NCI-H2107 treated with DMSO at 0.1 percent for 48 hours (cell line): ENCODE measurements at regions not wholly inside any gene's neighbourhood (a gene's known extent, or its start where the extent isn't known, plus 50 kb on each side); places are given as distances from the start of the nearest gene placed in this dataset.

Source experiments
- DNase-seq: peaks from one replicate; lab custom pipeline; 2025; ENCODE audit not compliant: unreplicated experiment; lab: John Stamatoyannopoulos, UW

DNA sequence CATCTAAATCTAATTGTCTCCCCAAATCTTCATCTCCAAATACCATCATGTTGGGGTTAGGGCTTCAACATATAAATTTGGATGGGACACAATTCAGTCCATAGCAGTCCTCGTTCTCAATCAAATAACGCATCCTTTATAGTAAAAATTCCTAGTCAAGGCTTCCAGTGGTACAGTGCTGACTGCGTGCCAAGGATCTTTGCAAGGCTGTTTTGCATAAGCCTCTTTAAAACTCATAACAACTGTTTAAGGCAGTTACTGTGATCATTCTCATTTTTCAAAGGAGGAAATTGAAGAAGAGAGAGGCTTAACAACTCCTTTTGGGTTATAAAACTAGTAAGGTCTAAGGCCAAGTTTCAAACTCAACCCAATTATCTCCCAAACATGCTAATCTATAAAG lies 666.9 kb downstream of the NYAP2 start:
- DNase-seq = no peak

DNA sequence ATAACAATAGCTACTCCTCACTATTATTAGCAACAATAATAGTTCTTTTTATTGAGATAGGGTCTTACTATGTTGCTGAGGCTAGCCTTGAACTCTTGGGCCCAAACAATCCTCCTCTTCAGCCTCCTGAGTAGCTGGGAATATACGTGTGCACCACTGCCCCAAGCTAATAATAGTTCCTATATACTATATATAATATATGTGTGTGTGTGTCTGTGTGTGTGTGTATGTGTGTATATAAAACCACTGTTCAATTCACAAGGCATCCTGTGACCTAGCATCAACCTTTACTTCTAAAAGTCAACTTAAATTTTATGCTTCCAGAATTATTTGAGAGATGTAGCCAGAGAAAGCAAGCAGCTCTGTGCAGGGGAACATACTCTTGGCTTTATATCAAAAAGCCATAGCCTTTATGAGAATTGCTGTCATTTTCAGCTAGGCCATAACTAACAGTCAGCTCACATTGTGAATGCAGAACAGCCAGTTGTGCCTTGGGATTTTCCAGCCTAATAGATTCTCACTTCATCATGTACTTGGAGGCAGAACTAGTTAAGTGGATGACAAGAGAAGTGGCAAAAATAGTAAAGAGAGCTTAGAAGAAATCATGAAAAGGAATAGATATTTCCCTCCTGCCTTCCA lies 665.5 kb downstream of the NYAP2 start:
- no peak for DNase-seq

DNA sequence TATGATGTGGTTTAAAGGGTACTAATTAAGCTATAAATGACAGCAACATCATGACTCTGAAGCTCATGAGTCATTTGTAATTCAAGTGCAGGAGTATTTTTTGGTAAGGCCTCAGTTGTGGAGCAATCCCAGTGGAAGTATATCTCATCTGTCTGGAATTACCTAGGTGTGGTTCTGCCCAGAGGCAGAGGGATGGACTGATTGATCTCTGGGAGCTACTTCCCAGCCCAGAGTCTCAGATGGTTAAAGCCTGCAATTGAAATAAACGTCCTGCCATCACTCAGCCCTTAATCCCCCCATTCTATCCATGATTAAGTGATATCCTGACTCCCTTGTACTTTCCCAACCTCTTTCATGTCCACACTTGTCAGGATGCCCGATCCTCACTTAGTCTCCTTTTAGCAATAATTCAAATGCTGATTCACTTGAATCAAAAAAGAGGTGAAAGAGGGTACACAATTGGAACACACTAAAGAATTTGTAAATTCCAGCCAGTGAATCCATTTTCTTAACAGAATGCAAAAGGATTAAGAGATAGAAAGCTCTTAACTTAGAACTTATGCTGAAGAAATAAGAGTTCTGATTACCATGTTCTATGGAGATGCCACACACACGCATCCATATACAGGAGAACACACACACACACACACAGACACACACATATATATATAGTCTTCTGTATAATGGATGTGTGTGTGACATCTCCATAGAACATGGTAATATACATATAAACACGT lies 664.4 kb downstream of the NYAP2 start:
- no peak for DNase-seq

DNA sequence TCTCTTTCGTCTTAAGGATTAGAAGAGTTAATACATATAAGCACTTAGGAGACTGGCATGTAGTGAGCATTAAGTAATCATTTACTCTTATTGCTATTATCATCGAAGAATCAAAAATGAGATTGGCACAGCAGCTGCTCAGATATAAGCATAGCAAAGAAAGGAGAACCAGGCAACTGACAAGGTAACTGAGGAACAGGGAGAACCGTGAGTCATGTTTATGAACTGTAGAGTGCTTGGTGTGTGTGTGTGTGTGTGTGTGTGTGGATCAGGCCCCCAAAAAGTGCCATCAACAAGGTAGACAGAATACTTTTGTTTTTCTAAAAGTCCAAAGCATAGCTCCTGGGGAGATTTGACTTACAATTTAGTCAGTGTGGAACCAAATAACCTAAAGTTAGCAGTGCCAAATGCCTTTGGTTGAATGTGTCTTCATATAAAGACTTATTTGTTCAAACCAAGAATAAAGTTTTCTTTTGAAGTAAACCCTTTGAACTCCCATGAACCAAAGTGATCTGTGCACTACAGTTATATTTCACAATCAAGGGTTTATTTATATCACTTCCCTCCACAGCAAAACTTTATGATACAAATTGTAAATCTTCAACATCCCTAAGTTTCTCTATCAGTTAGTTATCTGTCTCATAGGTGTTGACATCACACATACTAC lies 660.6 kb downstream of the NYAP2 start:
- DNase-seq = no peak

DNA sequence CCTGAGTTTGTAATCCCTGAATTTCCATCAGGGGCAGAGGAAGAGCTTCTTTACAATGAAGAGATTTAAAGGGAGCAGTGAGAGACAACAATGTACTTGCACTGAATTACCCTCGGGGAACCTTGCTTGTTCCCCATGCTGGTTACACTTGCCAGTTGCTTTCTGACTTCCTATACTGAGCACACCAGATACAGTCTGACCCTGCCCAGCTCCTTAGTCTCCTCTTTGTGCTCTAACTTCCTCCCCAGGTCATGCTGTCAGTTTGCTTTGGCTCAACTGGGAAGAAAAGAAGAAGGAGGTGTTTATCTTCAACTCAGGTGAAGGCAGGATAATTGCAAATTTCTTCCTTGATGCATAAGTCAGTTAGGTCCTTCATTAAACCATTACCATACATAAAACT lies 658.4 kb downstream of the NYAP2 start:
- DNase-seq = no peak

DNA sequence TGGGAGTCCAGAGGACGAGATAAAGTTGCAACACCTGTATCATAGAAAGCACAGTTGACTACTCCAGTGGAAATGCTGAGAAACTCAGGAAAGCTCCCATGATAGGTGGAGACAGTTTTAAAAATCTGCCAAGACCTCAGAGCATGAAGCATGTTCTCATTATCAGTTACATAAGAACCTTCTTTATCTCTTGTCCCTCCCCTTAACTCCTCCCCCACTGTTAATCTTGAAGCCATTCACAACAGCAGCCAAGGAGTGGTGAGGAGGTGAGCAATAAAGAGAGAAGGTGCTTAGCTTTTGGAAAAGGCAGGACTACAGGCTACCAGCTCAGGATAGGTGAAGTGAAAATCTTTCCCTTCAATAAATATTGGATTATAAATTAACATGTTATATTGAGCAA lies 657.9 kb downstream of the NYAP2 start:
- DNase-seq = no peak

DNA sequence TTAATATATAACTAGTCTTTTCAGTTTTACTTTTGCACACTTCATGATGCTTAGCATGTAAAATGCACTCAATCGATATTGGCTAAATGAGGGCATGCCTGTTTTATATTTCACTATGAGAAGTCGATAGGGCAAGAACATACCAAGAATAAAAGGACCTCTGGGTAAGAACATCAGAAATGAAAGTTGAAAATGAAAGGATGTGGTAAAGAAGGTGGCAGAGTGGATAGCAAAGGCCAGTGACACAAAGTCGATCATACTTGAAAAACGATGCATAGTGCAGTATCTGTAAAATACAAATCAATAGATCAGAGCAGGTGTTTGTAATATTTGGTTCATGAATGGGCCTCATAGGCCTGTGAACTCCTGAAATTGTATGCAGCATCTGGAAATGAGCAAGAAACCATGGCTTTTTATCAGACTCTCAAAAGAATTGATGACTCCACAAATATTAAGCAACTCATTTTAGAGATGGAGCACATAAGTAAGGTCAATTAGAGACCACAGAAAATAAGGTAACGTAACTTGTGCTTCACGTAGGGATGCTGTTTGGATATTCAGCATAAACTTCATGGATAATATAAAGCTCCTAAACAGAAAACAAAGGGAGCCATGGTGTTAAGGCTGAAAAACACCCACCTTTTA lies 653.4 kb downstream of the NYAP2 start:
- DNase-seq = no peak

DNA sequence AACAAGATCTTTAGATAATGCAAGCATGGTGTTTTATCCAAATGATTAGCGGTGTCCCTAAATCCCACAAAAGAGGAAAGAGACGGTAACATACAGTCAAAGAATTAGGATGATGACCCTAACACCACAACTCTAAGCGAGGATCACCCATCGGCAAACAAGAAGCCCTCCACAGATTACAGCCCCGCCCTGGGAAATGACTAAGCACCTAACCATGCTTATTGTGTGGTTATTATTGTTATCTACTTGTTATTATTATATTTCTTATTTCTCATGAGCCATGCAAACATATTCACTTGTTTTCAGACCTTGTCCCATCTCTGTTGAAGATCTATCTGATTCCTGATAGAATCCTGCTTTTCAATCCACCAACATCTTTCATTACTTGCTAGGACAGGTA lies 651.3 kb downstream of the NYAP2 start:
- no peak for DNase-seq

DNA sequence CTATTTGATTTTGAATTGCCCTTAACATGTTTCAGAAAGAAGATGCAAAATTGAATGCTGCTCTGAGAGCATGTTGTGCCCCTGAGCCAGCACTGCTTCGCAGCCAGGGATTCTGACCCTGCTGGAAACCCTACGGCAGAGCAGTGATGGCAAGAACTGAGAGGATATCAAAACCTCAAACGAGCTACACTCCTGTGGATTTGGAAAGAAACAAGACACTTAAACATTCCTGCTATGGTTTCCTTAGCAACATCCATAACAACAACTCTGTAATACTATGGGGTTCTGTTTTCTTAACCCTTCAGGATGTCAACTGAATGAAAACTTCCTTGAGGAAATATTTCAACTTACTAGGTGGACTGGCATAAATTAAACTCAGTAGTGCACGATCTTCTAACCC lies 649.1 kb downstream of the NYAP2 start:
- DNase-seq = no peak

DNA sequence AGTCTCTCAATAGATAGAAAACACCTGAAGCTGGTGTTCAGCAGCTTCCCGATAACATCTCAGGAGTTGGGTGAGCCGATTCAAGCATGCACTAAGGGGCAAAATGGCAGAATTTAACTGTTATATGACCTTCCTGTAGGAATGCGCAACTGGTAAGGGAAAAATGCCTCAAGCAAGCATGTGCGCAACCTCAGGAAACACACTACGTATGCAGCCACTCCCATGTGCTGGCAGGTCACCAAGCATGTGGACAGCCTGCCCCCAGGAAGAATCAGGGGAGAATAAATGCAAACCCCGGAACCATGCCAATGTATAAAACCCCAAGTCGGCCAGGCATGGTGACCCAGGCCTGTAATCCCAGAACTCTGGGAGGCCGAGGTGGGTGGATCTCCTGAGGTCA lies 645.6 kb downstream of the NYAP2 start:
- no peak for DNase-seq

DNA sequence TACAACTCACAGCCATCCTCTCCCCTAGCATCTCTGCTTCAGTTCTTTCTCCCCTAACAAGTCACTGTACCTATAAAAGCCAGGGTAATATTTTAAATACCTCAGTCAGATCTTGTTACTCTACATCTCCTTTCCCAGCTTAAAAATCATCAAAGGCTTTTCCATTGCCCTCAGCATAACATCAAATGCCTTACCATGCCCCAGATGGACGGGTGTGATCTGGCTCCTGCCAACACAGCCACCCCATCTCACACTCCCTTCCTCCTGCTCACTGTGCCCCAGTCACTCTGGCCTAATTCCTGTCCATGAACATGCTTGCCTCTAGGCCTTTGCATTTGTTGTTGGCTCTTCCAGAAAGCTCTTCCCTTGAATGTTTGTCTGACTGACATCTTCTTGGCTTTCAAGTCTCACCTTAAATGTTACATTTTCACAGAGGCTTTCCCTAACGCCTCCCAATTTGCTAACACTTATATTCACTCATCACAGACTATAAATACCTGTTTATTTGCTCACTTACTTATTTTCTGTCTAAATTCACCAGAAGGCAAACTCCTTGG lies 640.9 kb downstream of the NYAP2 start:
- DNase-seq = no peak

DNA sequence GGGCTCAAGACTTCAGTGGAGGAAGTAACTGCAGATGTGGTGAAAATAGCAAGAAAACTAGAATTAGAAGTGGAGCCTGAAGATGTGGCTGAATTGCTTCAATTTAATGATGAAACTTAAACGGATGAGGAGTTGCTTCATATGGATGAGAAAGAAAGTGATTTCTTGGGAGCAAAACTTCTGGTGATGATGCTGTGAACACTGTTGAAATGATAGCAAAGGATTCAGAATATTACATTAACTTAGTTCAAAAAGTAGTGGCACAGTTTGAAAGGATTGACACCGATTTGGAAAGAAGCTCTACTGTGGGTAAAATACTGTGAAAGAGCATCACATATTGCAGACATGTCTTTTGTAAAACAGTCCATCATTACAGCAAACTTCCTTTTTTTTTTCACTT lies 638.0 kb downstream of the NYAP2 start:
- no peak for DNase-seq

DNA sequence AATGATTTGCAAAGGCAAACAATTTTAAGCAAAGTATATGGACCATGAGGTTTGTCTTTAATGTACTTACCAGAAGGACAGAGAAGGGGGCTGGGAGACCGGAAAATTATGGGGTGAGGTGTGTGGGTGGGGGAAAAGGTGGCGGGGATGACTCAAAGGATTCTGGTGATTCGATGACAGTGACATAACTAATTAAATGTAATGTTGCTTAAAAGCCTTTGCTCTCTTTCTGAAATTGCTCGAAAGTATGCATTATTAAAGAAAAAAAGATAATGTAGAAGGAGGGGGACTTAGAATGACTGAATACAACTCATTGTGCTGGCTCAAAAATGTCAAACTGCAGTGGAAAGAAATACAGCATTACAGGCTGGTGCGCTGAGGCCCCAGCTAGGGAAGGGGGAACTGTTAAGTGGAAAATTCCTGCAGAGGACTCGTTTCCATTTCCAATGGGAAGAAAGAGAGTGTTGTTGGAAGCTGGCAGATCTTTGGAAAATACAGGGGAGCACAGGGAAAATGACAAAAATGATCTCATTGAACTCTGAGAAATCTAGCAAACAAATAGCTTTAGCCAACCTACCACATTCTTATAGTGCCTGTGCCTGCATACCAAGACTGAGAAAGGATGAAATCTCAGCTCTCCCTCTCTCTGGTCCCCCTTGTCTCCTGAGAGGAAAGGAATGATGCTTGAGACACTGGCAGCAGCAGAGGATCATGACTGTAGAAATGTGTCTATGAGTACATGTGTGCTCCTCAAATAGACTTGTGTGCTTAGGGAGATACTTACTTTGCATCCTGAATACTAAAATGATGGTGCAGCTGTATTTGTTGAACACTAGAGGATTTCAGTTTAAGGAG lies 632.4 kb downstream of the NYAP2 start:
- DNase-seq = no peak

DNA sequence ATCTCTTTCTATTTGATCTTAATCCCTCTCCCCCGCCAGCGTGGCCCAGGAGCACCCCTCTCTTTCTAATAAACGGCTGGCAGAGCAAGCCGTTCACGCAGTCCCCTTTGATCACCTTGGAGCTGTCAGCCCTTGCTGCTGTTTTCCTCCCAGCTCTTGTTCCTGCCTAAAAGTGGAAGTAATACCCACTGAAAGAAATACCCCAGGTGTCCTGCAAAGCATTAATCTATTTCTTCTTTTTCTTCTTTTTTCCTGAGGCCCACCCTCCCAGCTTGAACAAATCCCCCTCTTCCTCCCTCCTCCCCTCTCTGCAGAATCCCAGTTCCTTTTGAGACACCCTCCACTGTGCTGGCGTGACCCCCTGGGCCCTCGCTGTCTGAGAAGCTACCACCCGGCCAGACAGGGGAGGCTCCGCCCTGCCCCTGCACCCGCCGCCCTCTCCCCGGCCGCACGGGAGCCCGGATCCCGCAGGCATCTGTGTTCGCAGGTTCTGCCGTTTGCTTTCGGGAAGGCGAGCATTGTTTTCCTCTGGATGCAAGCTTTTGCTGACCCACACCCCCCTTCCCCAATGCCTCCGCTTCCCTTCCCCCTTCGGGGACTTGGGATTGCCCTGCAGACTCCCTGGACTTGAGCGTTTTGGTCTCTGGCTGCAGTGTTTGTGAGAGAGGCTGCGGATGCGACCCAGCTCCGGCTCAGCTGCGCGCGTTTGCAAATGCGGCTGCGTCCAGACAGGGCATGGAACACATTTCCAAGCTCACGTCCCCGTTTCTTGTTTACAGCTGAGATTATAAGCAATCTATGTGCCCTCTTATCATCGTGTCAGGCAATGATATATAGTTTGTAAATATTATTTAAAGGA lies 631.5 kb downstream of the NYAP2 start:
- DNase-seq = no peak

DNA sequence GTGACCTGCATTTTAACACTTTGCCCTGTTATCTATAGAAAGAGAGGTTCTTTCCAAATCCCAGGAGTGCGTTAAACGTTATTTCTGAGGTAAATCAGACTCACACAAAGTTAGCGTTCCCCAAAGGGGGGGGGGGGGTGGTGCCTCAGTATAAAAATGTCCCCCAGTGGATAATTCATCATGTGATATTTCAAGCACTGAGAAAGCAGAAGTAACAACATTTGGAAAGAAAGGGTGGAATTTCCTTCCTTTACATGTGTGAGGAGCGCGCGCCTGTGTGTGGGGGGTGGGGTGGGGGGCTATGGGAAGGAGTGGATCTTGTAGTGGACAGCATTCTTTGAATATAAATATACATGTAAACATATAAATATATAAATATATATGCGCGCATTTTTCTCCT lies 630.9 kb downstream of the NYAP2 start:
- no peak for DNase-seq

DNA sequence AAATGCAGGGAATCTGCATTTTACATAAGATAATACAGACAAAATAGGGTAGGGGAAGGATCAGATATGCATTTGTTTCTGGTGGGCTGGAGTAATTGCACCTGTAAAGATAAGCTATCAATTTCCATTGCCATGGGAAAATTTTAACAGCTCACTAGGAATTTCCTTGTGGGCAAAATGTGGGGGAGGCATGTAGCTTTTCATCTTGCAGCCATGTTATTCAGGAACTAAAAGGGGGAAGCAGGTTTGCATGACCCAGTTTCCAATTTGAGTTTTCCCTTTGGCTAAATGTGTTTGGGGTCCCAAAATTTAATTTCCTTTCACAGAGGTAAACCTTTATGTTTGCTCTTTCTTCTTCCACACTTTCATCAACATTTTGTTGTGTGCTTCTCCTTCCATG lies 624.4 kb downstream of the NYAP2 start:
- DNase-seq = no peak

DNA sequence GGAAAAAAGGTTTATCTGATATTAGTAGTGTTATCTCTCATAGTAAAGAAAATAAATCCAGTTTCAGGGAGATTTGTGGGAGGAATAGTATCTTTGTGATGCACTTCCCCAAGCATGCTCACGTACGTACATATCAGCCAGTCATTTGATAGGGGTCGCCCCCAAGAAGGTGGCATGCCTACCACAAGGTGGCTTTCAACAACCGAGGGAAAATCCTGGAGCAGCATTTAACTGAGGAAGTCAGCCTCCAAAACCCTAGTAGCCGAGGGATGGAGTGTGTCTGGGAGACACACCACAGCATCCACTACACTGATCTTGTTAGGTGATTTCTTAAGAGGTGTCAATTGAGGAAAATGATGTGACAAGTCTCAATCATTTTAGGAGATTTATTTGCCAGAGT lies 623.9 kb downstream of the NYAP2 start:
- no peak for DNase-seq

DNA sequence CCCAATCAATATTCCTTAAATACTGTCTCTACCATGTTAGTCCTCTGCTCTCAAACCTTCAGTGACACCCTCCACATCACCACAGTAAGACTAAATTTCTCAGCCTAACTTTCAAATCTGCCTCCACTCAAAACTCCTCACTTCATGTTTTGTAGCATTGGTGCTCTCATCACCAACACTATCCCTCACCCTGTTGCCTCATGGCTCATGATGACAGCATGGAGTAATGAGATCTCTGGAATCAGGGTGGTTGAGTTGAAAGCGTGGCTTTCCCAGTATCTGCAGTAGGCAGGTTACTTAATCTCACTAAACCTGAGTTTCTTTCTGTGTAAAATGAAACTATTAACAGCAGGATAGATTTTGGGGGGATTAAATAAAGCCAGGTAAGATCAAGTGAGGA lies 621.4 kb downstream of the NYAP2 start:
- DNase-seq = no peak

DNA sequence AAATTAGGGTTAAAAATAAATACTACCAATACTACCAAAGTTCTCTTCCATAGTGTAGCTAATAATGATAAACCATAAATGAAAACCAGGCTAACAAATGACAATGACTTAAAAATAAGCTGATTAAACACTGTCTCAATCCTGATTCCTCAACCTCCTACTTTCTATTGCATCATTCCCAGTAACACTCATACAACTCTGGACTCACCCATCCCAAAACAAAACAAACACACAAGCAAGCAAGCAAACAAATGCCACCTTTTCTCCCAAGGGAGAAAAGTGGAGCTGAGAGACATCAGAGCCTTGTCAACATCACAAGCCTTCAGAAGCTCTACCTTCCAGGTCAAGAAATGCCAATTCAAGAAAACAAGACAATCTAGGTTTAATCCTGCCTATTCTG lies 620.7 kb downstream of the NYAP2 start:
- DNase-seq = no peak

DNA sequence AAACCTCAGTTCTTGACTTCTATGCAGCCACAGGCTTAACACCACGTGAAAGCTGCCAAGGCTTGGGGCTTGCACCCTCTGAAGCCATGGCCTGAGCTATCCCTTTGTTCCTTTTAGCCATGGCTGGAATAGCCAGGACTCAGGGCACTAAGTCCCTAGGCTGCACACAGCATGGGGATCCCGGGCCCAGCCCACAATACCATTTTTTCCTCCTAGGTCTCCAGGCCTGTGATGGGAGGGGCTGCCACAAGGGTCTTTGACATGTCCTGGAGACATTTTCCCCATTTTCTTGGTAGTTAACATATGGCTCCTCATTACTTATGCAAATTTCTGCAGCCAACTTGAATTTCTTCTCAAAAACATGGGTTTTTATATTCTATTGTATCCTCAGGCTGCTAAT lies 619.1 kb downstream of the NYAP2 start:
- no peak for DNase-seq
